HG02678 (cell line): ENCODE measurements at regions not wholly inside any gene's neighbourhood (a gene's known extent, or its start where the extent isn't known, plus 50 kb on each side); places are given as distances from the start of the nearest gene placed in this dataset.
"Not testable (repeated sequence)": the region's sequence is repeated elsewhere in the genome, so short reads cannot be mapped to it uniquely, and the experiment has no call there.

Experiments used
- ATAC-seq: cut with Tn5 transposase; IDR thresholded peaks from one replicate; pipeline ENCODE4 v1.9.1; 2021; ENCODE audit warnings: mild to moderate bottlenecking, moderate library complexity; ENCODE audit not compliant: unreplicated experiment

DNA sequence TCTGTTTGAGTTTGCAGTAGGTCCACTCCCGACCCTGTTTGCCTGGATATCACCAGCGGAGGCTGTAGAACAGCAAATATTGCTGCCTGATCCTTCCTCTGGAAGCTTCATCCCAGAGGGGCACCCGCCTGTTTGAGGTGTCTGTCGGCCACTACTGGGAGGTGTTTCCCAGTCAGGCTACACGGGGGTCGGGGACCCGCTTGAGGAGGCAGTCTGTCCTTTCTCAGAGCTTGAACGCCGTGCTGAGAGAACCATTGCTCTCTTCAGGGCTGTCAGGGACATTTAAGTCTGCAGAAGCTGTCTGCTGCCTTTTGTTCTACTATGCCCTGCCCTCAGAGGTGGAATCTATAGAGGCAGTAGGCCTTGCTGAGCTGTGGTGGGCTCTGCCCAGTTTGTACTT is 422.3 kb downstream of the CCDC85A start:
- not testable (repeated sequence) for ATAC-seq

DNA sequence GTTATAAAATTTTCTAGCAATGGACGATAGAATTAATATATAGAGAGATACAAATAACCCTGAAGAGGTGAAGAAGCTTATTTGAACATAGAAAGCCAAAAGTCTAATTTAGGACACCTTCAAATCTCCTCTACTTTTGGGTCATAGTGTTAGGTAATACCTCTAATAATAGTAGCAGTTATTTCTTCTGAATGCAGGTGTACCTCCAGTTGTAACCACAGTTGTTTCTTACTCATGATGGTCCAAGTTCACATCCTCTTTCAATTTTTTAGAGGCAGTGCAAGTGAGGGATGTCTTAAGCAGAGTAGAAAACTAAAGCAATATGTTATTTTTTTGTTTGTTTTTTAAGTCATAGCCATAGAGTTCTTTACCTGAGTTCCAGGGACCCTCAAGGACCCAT is 429.5 kb downstream of the CCDC85A start:
- no peak for ATAC-seq

DNA sequence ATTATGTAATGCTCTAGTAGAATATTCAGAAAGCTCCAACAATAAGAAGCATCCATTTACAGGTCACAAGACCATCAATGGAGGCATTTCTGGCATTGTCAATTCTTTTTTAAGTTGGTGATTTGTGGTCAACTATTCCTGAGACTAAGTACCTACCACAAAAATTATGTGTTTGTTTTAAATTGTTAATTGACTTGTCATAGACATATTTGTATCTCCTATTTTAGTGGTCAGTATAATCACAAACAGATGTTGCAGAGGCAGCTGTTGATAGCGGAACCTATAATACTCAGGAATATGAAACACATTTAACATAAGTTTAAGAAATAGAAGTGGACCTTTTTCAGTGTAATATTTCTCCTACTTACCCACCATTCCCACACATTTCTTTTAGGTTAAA is 430.1 kb downstream of the CCDC85A start:
- ATAC-seq = no peak

DNA sequence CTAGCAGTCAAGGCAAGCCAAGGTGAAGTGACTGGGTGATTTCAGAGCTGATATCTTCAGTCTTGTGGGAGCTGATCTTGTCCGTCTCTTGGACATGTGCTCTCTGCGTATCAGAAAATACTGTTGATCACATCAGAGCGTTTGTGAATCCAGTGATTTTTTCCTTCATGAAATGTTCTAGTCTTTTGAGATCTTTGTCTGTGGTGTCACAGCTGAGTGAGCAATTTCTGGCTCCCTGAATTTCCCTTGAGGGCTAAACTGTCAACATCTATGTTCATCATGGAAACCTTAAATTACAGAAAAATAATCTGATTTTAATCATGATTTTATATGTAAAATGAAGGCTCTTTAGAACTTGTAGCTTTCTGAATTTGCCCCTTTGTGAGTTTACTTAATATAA is 432.0 kb downstream of the CCDC85A start:
- ATAC-seq = no peak

DNA sequence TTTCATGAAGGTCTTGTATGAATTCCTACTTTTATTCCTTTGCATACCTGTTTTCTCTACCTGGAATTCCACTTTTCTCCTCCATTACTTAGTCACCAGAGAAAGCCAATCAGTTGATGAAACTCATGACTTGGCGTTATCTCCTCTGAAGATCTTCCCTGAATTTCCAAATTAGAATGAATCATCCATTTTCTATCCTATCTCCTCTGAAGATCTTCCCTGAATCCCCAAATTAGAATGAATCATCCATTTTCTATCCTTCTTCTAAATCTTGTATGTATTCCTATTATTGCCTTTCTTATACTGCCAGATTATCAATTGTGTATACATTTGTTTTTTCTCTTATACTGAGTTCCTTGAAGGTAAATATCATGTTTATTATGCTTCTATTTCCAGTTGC is 440.4 kb downstream of the CCDC85A start:
- no peak for ATAC-seq

DNA sequence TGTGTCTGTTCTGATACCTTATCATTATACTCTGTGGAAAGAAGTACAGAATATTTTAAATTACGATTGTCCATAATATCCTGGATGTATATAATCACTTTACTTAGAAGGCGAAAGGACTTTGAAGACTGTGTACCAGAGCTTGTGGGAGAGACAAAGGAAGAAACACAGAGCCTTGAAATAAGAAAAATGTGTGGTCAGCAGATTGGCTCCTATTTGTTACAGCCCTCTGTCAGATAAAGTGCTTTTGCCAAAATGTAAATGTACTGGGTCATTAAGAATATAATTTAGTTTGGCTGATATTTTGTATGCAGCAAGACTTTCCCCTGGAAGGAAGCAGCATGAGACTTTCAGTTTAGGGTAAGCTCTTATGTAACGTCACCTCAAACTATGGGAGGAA is 443.1 kb downstream of the CCDC85A start:
- no peak for ATAC-seq

DNA sequence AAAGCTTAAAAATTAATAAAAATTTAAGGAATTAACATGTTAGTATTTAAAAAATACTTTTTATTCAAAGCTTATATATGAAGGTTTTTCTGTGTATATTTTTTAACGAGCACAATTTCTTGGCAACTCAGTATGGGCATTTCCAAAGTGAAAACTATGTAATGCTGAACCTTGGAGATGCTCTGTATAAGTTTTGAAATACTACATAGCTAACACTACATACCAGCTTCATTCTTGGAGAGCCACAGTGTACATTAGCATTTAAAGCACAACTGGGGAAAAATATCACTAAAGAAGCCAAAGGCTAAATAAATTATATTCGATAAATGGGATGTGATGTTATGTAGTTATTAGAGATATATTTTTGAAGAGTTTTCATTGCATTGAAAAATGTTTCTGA is 446.5 kb downstream of the CCDC85A start:
- ATAC-seq = no peak

DNA sequence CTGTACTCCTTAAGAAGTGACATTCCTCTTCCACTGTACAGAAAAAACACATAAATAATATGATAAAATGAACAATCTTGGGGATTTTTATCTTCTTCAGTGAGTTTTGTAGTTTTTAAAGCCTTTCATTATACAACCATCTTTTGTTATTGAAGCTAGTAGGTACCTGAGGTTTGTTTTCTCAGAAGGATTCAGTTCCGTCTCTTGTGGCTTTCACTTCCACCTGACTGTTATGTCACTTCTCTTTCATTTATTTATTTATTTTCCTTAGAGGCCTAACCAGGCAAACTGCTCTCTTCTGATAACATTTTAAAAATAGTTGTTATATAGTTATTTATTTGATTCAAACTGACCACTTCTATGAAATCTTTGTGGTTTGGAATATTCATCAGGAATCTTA is 464.2 kb downstream of the CCDC85A start:
- ATAC-seq = no peak

DNA sequence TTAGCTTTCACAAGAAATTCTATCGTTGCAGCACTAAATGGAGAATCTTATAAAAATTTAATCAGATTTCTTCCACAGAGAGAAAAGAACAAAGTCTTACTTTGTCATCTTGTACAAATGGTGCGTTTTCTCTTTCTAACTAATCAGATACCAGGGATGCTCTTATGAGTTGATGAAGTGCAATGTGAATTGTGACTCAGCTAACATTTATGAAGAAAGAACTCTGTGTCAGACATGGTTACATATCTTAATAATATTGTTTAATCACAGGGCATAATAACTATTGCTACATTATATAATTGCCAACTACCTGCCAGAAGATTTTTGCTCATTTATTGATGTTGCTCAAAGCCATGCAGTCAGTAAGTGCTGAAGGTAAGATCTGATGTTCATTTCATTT is 465.0 kb downstream of the CCDC85A start:
- no peak for ATAC-seq

DNA sequence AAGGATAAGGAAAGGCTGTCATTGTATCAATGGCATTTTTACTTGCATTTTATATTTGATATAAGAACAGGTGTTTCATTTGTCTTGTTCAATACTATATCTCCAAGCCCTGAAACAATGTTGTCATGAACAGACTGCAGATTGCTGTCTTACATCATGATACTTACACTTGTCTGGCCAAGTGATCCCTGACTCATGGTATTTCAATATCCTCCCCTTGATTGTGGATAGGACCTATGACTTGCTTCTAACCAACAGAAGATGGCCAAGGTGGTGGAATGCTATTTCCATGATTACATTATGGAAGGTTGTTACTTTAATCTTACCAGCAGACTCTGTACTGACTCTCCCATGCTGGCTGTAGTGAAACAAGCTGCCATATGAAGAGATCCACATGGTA is 471.1 kb downstream of the CCDC85A start:
- no peak for ATAC-seq

DNA sequence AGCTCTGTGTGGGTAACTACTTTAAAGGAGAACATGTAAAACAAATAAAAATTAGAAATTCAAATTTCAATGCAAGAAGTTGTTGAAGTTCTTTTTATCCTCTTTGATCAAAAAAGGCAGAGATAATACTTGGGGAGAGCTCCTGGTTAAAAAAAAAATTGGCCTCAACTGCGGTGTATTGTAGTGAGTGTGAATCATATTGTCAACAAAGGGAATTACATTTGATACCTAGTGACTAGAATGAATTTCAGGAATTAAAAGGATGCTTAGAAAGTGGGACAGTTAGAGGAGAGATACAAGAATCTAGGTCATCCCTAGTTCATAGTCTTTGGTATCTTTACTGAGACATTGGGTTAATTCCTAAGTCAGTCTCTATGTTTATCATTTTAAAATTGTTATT is 473.0 kb downstream of the CCDC85A start:
- no peak for ATAC-seq

DNA sequence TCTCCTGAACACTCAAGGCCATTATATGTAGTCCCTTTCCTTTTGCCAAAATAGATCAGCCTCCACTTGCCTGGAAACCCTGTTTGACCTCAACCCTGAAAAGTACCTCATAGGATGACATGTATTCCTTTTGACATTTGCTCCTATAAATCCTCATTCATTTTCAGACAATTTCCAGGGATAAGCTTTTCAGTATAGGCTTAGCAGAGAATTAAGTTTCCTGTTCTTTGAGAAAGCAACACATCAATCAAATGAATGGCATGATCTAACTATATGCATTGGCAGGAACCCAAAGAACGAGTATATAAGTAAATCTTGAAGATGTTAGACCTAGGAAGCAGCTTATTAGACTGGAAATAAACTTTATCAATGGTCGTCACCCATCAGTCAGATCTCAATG is 483.0 kb downstream of the CCDC85A start:
- no peak for ATAC-seq

DNA sequence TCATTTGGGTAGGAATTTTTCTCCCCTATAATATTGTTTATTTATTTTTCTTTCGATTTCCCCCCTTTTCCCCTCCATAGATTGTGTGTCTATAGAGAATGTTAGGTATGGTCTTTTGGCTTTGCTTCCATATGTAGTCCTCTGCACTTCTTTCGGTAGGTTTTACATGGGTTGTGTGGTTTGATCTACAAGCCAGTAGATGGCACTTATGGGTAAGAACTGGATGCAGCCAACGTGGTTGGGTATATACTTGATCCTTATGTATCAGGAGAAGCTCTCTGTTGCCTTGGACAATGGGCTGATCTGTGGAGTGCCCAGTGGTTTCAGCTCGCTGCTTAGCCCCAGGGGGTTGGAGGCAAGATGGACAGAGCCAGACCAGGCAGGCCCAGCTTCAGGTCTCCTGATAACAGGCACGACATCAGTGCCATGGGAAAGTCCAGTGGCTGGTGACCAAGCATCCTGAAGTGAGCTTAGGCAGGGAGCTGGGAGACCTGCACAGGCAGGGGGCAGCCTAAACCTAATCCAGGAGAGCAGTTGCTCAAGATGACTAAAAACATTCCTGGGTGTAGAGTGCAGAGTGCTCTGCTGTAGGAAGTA is 488.3 kb downstream of the CCDC85A start:
- ATAC-seq = no peak

DNA sequence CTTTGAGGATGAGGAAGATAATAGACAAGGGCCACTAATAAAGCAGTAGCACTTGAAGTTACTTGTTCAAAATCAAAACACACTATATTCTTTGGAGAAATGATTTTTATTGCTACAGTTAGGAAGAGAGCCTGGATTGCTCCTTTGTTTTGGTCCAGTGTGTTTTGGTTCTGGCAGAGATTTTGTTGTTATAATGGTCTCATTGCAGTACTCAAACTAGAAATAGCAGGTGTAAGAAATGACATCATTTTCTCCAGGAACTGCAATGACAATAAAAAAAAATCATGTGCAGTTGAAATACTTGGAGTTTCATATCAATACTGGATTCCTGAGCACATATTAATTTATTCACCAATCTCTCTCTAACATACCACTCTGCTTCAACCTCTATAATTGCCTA is 490.3 kb downstream of the CCDC85A start:
- no peak for ATAC-seq

DNA sequence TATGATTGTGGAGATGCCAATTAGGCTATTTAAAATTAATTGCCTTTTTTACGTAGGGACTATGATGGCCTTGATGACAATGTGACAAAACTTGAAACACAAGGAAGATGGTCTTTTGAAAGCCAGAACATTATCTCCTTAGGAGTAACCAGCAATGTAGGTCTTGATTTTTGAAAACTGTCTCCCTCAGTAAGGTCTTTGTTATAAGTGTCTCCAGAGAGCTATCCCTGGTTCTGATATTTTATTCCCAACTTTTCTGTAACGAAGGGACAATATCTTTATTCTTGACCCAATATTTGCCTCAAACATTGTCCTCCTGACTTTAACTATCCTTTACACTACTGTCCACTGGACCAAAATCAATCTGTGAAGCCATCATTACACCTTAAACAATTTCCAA is 493.2 kb downstream of the CCDC85A start:
- no peak for ATAC-seq

DNA sequence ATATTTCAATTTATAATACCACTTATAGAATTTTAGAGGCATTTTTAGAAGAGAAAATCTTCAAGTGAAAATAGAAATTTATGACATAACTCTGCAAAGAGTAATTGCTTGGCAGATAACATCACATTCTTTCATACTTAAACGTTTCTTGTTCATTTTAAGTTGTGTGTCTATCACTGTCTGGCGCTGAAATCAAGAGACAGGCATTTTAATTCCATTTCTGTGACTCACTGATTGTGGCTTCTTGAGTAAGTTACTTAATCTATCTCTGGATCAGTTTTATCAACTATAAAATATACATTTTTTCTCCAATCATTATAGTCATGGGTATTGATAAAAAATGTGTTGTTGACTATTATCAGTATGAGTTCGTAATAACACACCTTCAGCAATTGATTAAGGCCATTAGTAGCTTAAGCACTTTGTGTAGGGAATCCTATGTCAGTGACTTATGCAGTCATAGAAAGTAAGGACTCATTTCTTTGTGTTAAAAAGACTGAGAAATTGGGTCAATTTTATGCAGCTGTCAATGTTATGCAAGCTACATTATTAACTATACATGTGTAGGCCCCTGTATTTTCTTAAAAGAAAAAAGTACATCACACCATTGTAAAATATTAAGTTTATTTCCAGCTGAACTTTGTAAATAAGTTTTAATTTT is 497.3 kb downstream of the CCDC85A start:
- ATAC-seq = no peak

DNA sequence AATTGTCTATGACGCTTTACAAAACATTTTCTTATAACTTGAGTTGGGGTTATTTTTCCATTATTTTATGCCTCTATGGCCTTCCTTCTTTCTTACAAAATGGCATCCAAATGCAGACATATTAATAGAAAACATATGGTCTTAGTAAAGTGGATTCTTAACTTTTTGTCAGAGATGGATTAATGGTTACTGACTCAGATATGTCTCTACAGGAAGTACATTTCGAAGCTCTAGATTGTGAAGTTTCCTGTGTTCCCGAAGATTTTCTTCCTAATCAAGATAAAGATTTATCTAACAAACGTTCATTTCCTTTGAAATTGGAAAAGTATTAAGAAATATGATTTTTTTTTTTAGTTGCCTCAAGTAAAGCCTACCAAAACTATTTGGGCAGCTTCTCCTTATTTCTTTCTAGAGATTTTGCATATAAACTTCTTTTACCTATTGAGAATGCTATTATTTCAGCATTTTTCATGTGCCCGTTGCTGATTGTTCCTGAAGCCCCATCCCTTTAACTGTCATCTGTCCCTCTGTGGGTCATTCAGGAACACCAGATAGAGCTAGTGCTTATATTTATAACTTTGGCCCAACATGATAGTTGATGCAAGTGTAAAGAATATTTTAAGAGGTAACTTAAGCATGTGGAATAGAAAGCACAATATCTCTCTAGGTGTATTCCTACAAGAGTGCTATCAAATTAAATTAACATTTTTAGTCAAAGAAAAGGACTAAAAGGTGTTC is 498.0 kb downstream of the CCDC85A start:
- ATAC-seq = no peak

DNA sequence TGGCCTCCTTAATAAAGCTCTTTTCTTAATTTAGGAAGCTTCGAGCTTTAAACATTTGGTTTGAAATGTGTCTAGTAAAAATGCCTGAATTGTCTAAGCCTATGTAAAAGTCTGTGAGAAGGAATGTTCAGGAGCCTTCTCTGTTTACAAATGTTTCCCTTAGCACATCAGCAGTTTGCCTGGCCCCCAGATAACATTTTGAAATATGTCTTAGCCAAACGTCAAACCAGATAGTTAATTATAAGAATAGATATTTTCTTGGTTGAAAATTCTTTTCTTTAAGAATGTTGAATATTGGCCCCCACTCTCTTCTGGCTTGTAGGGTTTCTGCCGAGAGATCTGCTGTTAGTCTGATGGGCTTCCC is 498.6 kb downstream of the CCDC85A start:
- no peak for ATAC-seq

DNA sequence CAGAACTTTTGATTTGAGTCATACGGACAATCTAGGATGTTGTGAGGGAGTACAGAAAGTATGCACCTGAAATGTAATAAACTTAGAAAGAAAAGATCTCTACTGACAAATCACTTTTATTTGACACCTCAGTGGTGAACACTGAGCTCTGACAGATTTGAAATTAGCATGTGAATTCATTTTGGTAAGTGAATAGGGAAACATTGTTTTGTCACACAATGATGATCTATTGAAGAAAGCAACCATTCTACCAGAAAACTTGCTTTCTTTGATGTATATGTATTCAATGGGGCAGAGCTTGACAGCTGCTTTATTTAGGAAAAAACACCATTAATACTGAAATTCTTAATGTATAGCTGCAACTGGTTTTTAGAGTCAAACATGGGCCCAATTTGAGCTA is 500.5 kb downstream of the CCDC85A start:
- no peak for ATAC-seq

DNA sequence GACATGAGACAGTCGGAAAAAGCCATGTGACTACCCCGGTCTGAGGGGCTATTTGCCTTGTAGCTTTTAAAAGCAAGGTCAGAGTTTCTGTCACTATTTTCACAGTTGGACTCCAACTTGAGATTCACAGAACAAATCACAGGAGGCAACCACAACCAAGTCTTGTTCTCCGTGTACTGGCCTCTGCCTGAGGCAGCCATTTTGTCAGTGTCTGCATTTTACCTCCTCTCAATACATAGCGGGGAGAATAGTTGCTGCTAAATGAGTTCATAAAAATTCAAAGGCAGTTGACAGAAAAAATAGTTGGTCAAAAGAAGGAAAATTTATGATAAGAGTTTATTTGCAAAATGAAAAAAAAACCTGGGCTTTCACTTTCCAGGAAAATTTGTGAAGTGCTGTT is 501.4 kb downstream of the CCDC85A start:
- ATAC-seq = no peak

DNA sequence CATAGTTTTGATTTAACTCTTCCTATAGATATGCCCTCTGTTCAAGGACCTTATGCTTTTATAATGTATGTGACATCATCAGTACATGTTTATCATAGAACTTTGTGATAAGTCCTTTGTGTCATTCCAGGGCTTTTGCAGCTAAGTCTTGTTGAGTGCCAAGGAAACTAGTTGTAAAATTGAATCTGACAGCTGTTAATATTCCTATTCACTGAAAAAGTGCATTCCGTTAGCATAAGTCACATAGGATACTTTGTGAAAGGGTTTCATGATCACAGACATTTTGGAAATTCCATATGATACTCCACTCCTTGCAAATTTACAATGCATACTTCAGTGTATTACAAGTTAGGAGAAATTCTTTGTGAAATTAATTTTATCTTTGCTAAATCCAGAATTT is 503.4 kb downstream of the CCDC85A start:
- ATAC-seq = no peak

DNA sequence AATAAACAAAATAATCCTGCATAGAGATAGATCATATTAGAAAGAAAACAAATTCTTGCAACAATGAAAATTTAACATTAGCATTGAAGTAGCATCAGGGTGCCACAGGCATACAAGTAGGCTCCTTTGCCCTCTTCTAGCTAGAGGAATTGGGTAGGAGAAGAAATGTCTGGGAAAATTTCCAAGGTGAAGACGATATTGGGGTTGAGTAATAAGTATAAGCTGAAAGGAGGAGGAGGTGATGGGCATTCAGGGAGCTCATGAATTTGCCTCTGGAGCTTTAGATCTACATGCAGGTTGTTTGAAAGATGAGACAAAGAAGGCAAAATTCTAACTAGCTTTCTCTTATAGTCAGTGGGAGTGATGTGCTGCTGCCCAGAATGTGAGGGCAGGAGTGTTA is 504.9 kb downstream of the CCDC85A start:
- ATAC-seq = no peak

DNA sequence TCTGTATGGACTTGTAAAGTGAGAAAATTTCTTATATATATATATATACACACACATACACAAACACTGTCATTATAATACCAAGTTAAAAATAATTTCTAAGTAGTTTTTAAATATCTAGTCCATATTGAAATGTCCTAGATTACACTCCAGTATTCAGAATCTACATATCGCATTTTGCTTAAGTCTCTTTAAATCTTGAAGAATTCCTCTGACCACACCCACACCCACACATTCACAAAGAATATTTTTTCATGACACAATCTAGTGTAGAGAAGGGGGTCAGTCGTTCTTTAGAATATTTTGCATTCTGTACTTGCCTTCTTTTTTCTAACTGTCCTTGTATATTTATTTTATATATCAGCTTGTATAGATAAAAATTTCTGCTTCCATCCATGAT is 509.7 kb downstream of the CCDC85A start:
- ATAC-seq = no peak
